BJ (cell line): ENCODE measurements at regions not wholly inside any gene's neighbourhood (a gene's known extent, or its start where the extent isn't known, plus 50 kb on each side); places are given as distances from the start of the nearest gene placed in this dataset.
A peak's percentile ranks its signal among the peaks of the same experiment; 100 is the strongest.

Source experiments
- CTCF ChIA-PET: fragments of 350-600 bp; formaldehyde crosslinking; extraction: SDS; loops from one replicate; lab custom pipeline; 2021; ENCODE audit warnings: antibody characterized with exemption, inconsistent platforms; lab: Yijun Ruan, JAX
- POLR2A ChIA-PET: fragments of 300-600 bp; sonication (Branson Sonifier 250); formaldehyde crosslinking; extraction: SDS; loops from one replicate; lab custom pipeline; 2021; ENCODE audit warnings: antibody characterized with exemption; lab: Charles Lee
- DNase-seq: peaks from one replicate; pipeline ENCODE4 v3.0.0-alpha.2; 2011; ENCODE audit warnings: low read depth
- H3K27me3 ChIP-seq: 2 replicates; pipeline ENCODE4 v1.6.0; 2011; ENCODE audit warnings: low read length; ENCODE audit not compliant: control insufficient read depth, insufficient read depth
- H3K36me3 ChIP-seq: 2 replicates; pipeline ENCODE4 v1.5.1; 2011; ENCODE audit warnings: low read length; ENCODE audit not compliant: control insufficient read depth, insufficient read depth
- H3K4me3 ChIP-seq: 2 replicates; pipeline ENCODE4 v1.5.1; 2011; ENCODE audit warnings: low read depth, mild to moderate bottlenecking, control low read depth, low read length
- TF ChIP-seq, protein P1 (sequence below): IDR thresholded peaks from 2 replicates; pipeline ENCODE4 v1.5.1; 2011; ENCODE audit warnings: low read depth, mild to moderate bottlenecking, control low read depth, inconsistent platforms, low read length, moderate library complexity; ENCODE audit not compliant: insufficient read depth

DNA sequence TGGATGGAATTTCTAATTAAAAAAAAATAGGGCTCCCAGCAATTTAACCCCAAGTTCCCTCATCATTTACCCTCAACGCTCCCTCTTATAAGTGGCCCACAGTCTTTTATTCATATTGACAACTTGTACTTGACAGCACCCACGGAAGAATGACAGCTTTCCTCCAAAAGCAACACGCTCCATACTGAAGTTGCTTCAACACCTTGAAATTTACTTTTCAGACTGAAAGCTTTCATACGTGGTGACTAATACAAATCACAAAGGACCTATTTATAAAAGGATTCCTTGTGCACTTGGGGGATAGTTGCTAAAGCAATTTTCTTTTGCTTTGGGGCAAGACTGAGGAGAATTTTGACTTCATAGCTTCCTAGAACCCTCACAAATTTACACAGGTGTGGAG, 1629.4 kb upstream of the SEL1L start:
- ChIA-PET CTCF (no interaction called here), POLR2A (no interaction called here)
- TF ChIP-seq, protein P1, sequence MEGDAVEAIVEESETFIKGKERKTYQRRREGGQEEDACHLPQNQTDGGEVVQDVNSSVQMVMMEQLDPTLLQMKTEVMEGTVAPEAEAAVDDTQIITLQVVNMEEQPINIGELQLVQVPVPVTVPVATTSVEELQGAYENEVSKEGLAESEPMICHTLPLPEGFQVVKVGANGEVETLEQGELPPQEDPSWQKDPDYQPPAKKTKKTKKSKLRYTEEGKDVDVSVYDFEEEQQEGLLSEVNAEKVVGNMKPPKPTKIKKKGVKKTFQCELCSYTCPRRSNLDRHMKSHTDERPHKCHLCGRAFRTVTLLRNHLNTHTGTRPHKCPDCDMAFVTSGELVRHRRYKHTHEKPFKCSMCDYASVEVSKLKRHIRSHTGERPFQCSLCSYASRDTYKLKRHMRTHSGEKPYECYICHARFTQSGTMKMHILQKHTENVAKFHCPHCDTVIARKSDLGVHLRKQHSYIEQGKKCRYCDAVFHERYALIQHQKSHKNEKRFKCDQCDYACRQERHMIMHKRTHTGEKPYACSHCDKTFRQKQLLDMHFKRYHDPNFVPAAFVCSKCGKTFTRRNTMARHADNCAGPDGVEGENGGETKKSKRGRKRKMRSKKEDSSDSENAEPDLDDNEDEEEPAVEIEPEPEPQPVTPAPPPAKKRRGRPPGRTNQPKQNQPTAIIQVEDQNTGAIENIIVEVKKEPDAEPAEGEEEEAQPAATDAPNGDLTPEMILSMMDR: no peak
- no peak overlapping the region for H3K4me3 ChIP-seq
- no peaks in the 10 kb centered on the region for H3K36me3 ChIP-seq
- H3K27me3 ChIP-seq: no peaks in the 10 kb centered on the region
- no peak for DNase-seq

DNA sequence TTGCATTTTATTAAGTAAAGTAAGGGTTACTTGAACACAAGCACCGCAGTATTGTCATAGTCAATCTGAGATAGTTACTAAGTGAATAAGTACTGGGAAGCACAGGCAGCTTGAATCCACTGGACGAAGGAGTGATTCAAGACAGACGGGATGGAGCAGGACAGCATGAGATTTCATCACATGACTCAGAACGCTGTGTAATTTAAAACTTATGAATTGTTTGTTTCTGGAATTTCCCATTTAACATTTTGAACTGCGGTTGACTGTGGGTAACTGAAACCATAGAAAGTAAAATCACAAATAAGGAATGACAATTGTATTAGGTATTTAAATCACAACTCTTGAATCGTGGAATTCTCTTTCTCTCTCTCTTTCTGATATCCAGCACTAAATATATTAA, 1630.4 kb upstream of the SEL1L start:
- CTCF ChIA-PET: interaction anchor here (1.1 kb wide), 1 partner anchor 53 kb away, joined by 3 read pairs; no protein-coding TSS in a partner anchor
- DNase-seq: peak; percentile 68
- no peaks in the 10 kb centered on the region for H3K27me3 ChIP-seq
- TF ChIP-seq, protein P1: no peak
- H3K36me3 ChIP-seq: no peaks in the 10 kb centered on the region
- H3K4me3 ChIP-seq: no peak overlapping the region
- POLR2A ChIA-PET: no interaction called here

GRCh38 chr14:83164591-83164990, 1630.9 kb upstream of the SEL1L start:
- Histone ChIP-seq H3K27me3 (no peaks in the 10 kb centered on the region), H3K36me3 (no peaks in the 10 kb centered on the region), H3K4me3 (no peak overlapping the region)
- no peak for DNase-seq
- TF ChIP-seq, protein P1: no peak
- ChIA-PET POLR2A (no interaction called here), CTCF (interaction anchor here (1.1 kb wide), 1 partner anchor 53 kb away, joined by 3 read pairs; no protein-coding TSS in a partner anchor)

- Histone ChIP-seq H3K36me3 (no peaks in the 10 kb centered on the region), H3K4me3 (no peak overlapping the region), H3K27me3 (no peaks in the 10 kb centered on the region)
- no peak for DNase-seq
- ChIA-PET CTCF (no interaction called here), POLR2A (no interaction called here)
- TF ChIP-seq, protein P1: no peak
Observed at GRCh38 chr14:83170165-83170564, 1636.5 kb upstream of the SEL1L start.

GRCh38 chr14:83171761-83172160, 1638.1 kb upstream of the SEL1L start:
- CTCF ChIA-PET: no interaction called here
- POLR2A ChIA-PET: no interaction called here
- Histone ChIP-seq H3K36me3 (no peaks in the 10 kb centered on the region), H3K27me3 (no peaks in the 10 kb centered on the region), H3K4me3 (no peak overlapping the region)
- TF ChIP-seq, protein P1: no peak
- no peak for DNase-seq
